GM12878 (cell line): ENCODE measurements at regions not wholly inside any gene's neighbourhood (a gene's known extent, or its start where the extent isn't known, plus 50 kb on each side); places are given as distances from the start of the nearest gene placed in this dataset.

Source experiments
- ATAC-seq: fragments of 200-7000 bp; cut with Tn5 transposase; 3 replicates; pipeline ENCODE4 v1.9.1; 2020; ENCODE audit warnings: mild to moderate bottlenecking, moderate library complexity
- BruUV-seq: library from RNA; stranded (reverse); fragments of 400-500 nt; replicated peaks from 2 replicates; lab custom pipeline; 2021; lab: Mats Ljungman, UMichigan
- CTCF ChIA-PET: fragments of 300-600 bp; sonication (Branson Sonifier 250); formaldehyde crosslinking; extraction: SDS; loops from one replicate; lab custom pipeline; 2021; ENCODE audit warnings: inconsistent platforms; lab: Yijun Ruan, JAX
- POLR2A ChIA-PET: fragments of 350-600 bp; formaldehyde crosslinking; extraction: SDS; loops from one replicate; lab custom pipeline; 2021; ENCODE audit warnings: inconsistent platforms; lab: Charles Lee
- RAD21 ChIA-PET: fragments of 300-600 bp; sonication (Branson Sonifier 250); formaldehyde crosslinking; loops from one replicate; lab custom pipeline; 2023; ENCODE audit warnings: antibody characterized with exemption; ENCODE audit not compliant: unreplicated experiment; lab: Charles Lee
- SMC1A ChIA-PET: fragments of 300-600 bp; sonication (Branson Sonifier 250); formaldehyde crosslinking; loops from one replicate; lab custom pipeline; 2023; ENCODE audit not compliant: unreplicated experiment, uncharacterized antibody; lab: Charles Lee
- DNase-seq: peaks from one replicate; pipeline ENCODE4 v3.0.0-alpha.2; 2011; ENCODE audit warnings: low read depth, low spot score
- FAIRE-seq: peaks from 3 replicates; lab custom pipeline; 2011; peaks lifted over from hg19 to GRCh38; lab: Jason Lieb, UNC
- H2AFZ ChIP-seq: 2 replicates; pipeline ENCODE4 v1.6.0; 2011; ENCODE audit warnings: low read depth, low read length, control low read depth; ENCODE audit not compliant: control insufficient read depth
- H3K27ac ChIP-seq: 2 replicates; pipeline ENCODE4 v1.5.1; 2011; ENCODE audit warnings: control low read depth; ENCODE audit not compliant: control insufficient read depth, insufficient read depth
- H3K27me3 ChIP-seq, 2 experiments: replicated peaks in 1 of 2; 2 replicates each; pipeline versions ENCODE4 v1.6.0 to v1.6.1; 2011; ENCODE audit warnings: low read length in 1 of 2; ENCODE audit not compliant: control insufficient read depth in 2 of 2, insufficient read depth in 2 of 2
- H3K36me3 ChIP-seq, 2 experiments: 2 replicates each; pipeline ENCODE4 v1.5.1; 2011; ENCODE audit warnings: low read length in 1 of 2; ENCODE audit not compliant: control insufficient read depth in 2 of 2, insufficient read depth in 2 of 2
- H3K4me1 ChIP-seq: 2 replicates; pipeline ENCODE4 v1.6.1; 2011; ENCODE audit warnings: mild to moderate bottlenecking, low read length, moderate library complexity, mixed read lengths; ENCODE audit not compliant: control insufficient read depth, insufficient read depth
- H3K4me2 ChIP-seq: 2 replicates; pipeline ENCODE4 v1.6.0; 2011; ENCODE audit warnings: control low read depth; ENCODE audit not compliant: control insufficient read depth, insufficient read depth
- H3K4me3 ChIP-seq: fragments of 200-600 bp; sonication (generic); 2 replicates; pipeline ENCODE4 v1.5.1; 2016
- H3K79me2 ChIP-seq: 2 replicates; pipeline ENCODE4 v1.6.0; 2011; ENCODE audit warnings: low read length; ENCODE audit not compliant: control insufficient read depth, insufficient read depth
- H3K9ac ChIP-seq: 2 replicates; pipeline ENCODE4 v1.8.0; 2011; ENCODE audit warnings: low read length, control low read depth, mixed read lengths; ENCODE audit not compliant: control insufficient read depth, insufficient read depth
- H3K9me3 ChIP-seq: replicated peaks from 3 replicates; pipeline ENCODE4 v1.5.1; 2011; ENCODE audit warnings: mild to moderate bottlenecking, low read length; ENCODE audit not compliant: control insufficient read depth, insufficient read depth
- H4K20me1 ChIP-seq: 2 replicates; pipeline ENCODE4 v1.6.0; 2011; ENCODE audit not compliant: control insufficient read depth, insufficient read depth
- ATF7 ChIP-seq: fragments of 450-650 bp; IDR thresholded peaks from 2 replicates; pipeline ENCODE4 v1.6.1; 2016; ENCODE audit warnings: low read depth, mild to moderate bottlenecking
- CBX3 ChIP-seq: fragments of 200-600 bp; sonication (generic); IDR thresholded peaks from 2 replicates; pipeline ENCODE4 v1.6.1; 2016; ENCODE audit warnings: low read depth, borderline replicate concordance
- CBX5 ChIP-seq: sonication (generic); IDR thresholded peaks from 2 replicates; pipeline ENCODE4 v1.6.1; 2016; ENCODE audit warnings: low read depth, moderate library complexity, mild to moderate bottlenecking, inconsistent platforms
- CHD4 ChIP-seq: fragments of 200-600 bp; sonication (generic); IDR thresholded peaks from 2 replicates; pipeline ENCODE4 v1.6.1; 2016; ENCODE audit warnings: mild to moderate bottlenecking
- FOXM1 ChIP-seq: IDR thresholded peaks from 2 replicates; pipeline ENCODE4 v1.6.1; 2012; ENCODE audit warnings: low read depth, mild to moderate bottlenecking, inconsistent platforms, low read length, moderate library complexity
- LARP7 ChIP-seq: fragments of 450-650 bp; IDR thresholded peaks from 2 replicates; pipeline ENCODE4 v1.6.1; 2017; ENCODE audit warnings: mild to moderate bottlenecking
- PML ChIP-seq: IDR thresholded peaks from 2 replicates; pipeline ENCODE4 v1.6.1; 2012; ENCODE audit warnings: low read length, inconsistent platforms
- RUNX3 ChIP-seq: IDR thresholded peaks from 2 replicates; pipeline ENCODE4 v1.6.1; 2012; ENCODE audit warnings: low read length, inconsistent platforms
- SIN3A ChIP-seq: IDR thresholded peaks from 2 replicates; pipeline ENCODE4 v1.6.1; 2012; ENCODE audit warnings: low read depth, low read length, improper control_type of control experiment
- TCF7 ChIP-seq: IDR thresholded peaks from 2 replicates; pipeline ENCODE4 v1.6.1; 2014; ENCODE audit warnings: antibody characterized with exemption, borderline replicate concordance
- WGBS: methylation state at CpG from one replicate; pipeline ENCODE4 v1.1.6; 2016; ENCODE audit warnings: low lambda C conversion rate; ENCODE audit not compliant: insufficient replicate concordance, insufficient coverage; ENCODE audit errors: missing lambda C conversion rate; 5-methylcytosine and 5-hydroxymethylcytosine counted together
- in situ Hi-C: fragments of 300-500 bp; cut with MboI; formaldehyde crosslinking; loops from 9 replicates; pipeline ENCODE4 v1.14.3; 2018; ENCODE audit warnings: mixed read lengths
- intact Hi-C: fragments of 100-400 bp; cut with micrococcal nuclease; formaldehyde crosslinking; loops from one replicate; pipeline ENCODE4 v1.14.2; 2022; ENCODE audit not compliant: unreplicated experiment
- TF ChIP-seq, protein P1 (sequence below): IDR thresholded peaks from 2 replicates; pipeline ENCODE4 v1.6.1; 2012; ENCODE audit warnings: improper control_type of control experiment, low read depth, low read length; ENCODE audit not compliant: insufficient replicate concordance
- TF ChIP-seq, protein P2 (sequence below): fragments of 450-650 bp; IDR thresholded peaks from 2 replicates; pipeline ENCODE4 v1.6.1; 2017; ENCODE audit warnings: mild to moderate bottlenecking, moderate library complexity
- TF ChIP-seq, protein P3 (sequence below): IDR thresholded peaks from 2 replicates; pipeline ENCODE4 v1.6.1; 2011; ENCODE audit warnings: low read depth, mild to moderate bottlenecking, low read length, moderate library complexity, borderline replicate concordance; ENCODE audit errors: extremely low read depth
- TF ChIP-seq, protein P4 (sequence below): IDR thresholded peaks from 2 replicates; pipeline ENCODE4 v1.6.1; 2012; ENCODE audit warnings: low read length, inconsistent platforms

DNA sequence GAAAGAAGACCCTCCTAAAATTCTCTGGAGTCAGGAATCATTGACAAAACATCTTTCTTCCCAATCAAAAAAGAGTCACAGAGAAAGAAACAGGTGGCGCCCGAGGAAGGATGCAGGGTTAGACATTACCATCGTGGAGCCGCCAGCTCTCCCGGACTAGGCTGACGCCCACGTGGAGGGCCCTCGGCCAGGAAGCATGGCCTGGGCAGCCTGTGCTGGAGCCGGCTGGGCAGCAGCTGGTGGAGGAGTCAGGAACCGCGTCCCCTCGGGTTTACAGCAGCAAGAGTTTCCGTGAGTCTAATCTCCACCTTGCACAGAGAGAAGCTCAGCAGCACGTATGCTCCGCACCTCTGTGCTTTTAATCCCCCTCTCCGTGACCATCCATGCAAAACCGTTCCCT lies 533.7 kb upstream of the ATP11B start:
- no peak overlapping the region for H3K4me3 ChIP-seq
- SMC1A ChIA-PET: no interaction called here
- 30% methylated on average over 17 of the region's 17 CpGs for WGBS
- H3K4me1 ChIP-seq: no peaks in the 10 kb centered on the region
- H3K4me2 ChIP-seq: no peak overlapping the region
- H3K9me3 ChIP-seq: no peaks in the 10 kb centered on the region
- H3K9ac ChIP-seq: no peak overlapping the region
- no peaks in the 10 kb centered on the region; a peak in 1 of 4 replicates for H3K27me3 ChIP-seq
- H2AFZ ChIP-seq: no peak overlapping the region
- CTCF ChIA-PET: interaction anchor here (1.3 kb wide), 1 partner anchor 8 kb away, joined by 3 read pairs; no protein-coding TSS in a partner anchor
- intact Hi-C loops: no loop called here
- H3K27ac ChIP-seq: no peak overlapping the region
- H4K20me1 ChIP-seq: no peaks in the 10 kb centered on the region
- DNase-seq (no peak), ATAC-seq (no peak), FAIRE-seq (no peak)
- POLR2A ChIA-PET: no interaction called here
- no peaks in the 10 kb centered on the region for H3K79me2 ChIP-seq
- RAD21 ChIA-PET: no interaction called here
- H3K36me3 ChIP-seq: no peaks in the 10 kb centered on the region
- no TSS peak for BruUV-seq
- in situ Hi-C loops: loop anchor here (10.0 kb wide), 1 partner anchor 555 kb away; no protein-coding TSS in a partner anchor
- TF ChIP-seq CBX5: no peak
- TF ChIP-seq CBX3: no peak
- TF ChIP-seq, protein P1, sequence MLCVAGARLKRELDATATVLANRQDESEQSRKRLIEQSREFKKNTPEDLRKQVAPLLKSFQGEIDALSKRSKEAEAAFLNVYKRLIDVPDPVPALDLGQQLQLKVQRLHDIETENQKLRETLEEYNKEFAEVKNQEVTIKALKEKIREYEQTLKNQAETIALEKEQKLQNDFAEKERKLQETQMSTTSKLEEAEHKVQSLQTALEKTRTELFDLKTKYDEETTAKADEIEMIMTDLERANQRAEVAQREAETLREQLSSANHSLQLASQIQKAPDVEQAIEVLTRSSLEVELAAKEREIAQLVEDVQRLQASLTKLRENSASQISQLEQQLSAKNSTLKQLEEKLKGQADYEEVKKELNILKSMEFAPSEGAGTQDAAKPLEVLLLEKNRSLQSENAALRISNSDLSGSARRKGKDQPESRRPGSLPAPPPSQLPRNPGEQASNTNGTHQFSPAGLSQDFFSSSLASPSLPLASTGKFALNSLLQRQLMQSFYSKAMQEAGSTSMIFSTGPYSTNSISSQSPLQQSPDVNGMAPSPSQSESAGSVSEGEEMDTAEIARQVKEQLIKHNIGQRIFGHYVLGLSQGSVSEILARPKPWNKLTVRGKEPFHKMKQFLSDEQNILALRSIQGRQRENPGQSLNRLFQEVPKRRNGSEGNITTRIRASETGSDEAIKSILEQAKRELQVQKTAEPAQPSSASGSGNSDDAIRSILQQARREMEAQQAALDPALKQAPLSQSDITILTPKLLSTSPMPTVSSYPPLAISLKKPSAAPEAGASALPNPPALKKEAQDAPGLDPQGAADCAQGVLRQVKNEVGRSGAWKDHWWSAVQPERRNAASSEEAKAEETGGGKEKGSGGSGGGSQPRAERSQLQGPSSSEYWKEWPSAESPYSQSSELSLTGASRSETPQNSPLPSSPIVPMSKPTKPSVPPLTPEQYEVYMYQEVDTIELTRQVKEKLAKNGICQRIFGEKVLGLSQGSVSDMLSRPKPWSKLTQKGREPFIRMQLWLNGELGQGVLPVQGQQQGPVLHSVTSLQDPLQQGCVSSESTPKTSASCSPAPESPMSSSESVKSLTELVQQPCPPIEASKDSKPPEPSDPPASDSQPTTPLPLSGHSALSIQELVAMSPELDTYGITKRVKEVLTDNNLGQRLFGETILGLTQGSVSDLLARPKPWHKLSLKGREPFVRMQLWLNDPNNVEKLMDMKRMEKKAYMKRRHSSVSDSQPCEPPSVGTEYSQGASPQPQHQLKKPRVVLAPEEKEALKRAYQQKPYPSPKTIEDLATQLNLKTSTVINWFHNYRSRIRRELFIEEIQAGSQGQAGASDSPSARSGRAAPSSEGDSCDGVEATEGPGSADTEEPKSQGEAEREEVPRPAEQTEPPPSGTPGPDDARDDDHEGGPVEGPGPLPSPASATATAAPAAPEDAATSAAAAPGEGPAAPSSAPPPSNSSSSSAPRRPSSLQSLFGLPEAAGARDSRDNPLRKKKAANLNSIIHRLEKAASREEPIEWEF: no peak
- TF ChIP-seq LARP7: no peak
- TF ChIP-seq, protein P2, sequence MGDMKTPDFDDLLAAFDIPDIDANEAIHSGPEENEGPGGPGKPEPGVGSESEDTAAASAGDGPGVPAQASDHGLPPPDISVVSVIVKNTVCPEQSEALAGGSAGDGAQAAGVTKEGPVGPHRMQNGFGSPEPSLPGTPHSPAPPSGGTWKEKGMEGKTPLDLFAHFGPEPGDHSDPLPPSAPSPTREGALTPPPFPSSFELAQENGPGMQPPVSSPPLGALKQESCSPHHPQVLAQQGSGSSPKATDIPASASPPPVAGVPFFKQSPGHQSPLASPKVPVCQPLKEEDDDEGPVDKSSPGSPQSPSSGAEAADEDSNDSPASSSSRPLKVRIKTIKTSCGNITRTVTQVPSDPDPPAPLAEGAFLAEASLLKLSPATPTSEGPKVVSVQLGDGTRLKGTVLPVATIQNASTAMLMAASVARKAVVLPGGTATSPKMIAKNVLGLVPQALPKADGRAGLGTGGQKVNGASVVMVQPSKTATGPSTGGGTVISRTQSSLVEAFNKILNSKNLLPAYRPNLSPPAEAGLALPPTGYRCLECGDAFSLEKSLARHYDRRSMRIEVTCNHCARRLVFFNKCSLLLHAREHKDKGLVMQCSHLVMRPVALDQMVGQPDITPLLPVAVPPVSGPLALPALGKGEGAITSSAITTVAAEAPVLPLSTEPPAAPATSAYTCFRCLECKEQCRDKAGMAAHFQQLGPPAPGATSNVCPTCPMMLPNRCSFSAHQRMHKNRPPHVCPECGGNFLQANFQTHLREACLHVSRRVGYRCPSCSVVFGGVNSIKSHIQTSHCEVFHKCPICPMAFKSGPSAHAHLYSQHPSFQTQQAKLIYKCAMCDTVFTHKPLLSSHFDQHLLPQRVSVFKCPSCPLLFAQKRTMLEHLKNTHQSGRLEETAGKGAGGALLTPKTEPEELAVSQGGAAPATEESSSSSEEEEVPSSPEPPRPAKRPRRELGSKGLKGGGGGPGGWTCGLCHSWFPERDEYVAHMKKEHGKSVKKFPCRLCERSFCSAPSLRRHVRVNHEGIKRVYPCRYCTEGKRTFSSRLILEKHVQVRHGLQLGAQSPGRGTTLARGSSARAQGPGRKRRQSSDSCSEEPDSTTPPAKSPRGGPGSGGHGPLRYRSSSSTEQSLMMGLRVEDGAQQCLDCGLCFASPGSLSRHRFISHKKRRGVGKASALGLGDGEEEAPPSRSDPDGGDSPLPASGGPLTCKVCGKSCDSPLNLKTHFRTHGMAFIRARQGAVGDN: no peak
- TF ChIP-seq PML: no peak
- TF ChIP-seq, protein P3, sequence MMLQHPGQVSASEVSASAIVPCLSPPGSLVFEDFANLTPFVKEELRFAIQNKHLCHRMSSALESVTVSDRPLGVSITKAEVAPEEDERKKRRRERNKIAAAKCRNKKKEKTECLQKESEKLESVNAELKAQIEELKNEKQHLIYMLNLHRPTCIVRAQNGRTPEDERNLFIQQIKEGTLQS: no peak
- no peak for TF ChIP-seq SIN3A
- TF ChIP-seq TCF7: no peak
- TF ChIP-seq, protein P4, sequence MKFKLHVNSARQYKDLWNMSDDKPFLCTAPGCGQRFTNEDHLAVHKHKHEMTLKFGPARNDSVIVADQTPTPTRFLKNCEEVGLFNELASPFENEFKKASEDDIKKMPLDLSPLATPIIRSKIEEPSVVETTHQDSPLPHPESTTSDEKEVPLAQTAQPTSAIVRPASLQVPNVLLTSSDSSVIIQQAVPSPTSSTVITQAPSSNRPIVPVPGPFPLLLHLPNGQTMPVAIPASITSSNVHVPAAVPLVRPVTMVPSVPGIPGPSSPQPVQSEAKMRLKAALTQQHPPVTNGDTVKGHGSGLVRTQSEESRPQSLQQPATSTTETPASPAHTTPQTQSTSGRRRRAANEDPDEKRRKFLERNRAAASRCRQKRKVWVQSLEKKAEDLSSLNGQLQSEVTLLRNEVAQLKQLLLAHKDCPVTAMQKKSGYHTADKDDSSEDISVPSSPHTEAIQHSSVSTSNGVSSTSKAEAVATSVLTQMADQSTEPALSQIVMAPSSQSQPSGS: no peak
- no peak for TF ChIP-seq RUNX3
- no peak for TF ChIP-seq ATF7
- TF ChIP-seq CHD4: no peak
- no peak for TF ChIP-seq FOXM1
